ENCODE measurements at regions not wholly inside any gene's neighbourhood (a gene's known extent, or its start where the extent isn't known, plus 50 kb on each side); places are given as distances from the start of the nearest gene placed in this dataset.

- H3K36me3 Mint-ChIP-seq = no peaks in the 10 kb centered on the region
- no peaks in the 10 kb centered on the region for H3K4me1 Mint-ChIP-seq
- WGBS (ENCODE audit: insufficient coverage) = 73% methylated on average over 2 of the region's 2 CpGs
- intact Hi-C loops (cut with micrococcal nuclease) = no loop called here
- no peaks in the 10 kb centered on the region for H3K36me3 ChIP-seq (ENCODE audit: control insufficient read depth, insufficient read depth, low read length)
- TF ChIP-seq CTCF (IDR thresholded peaks at IDR 0.05) = no peak
- H3K27ac ChIP-seq (ENCODE audit: low read length) = no peak overlapping the region
- ATAC-seq = no peak
- H3K27ac Mint-ChIP-seq = no peak overlapping the region
- H3K4me3 Mint-ChIP-seq = no peak overlapping the region
- no peaks in the 10 kb centered on the region for H3K9me3 Mint-ChIP-seq
- no peaks in the 10 kb centered on the region for H3K4me1 ChIP-seq (ENCODE audit: control insufficient read depth, insufficient read depth, low read length)
- H3K9me3 ChIP-seq (ENCODE audit: control insufficient read depth, insufficient read depth, low read length) = no peaks in the 10 kb centered on the region
- H3K27me3 Mint-ChIP-seq (ENCODE audit: low read depth in 2 of 2) = peaks cover 34 to 50% of the 10 kb centered on the region in 2 donors
- no peak for DNase-seq
- H3K4me3 ChIP-seq (ENCODE audit: low read length) = no peak overlapping the region
- peaks cover 7% of the 10 kb centered on the region for H3K27me3 ChIP-seq (ENCODE audit: control insufficient read depth, insufficient read depth, low read length)
Observed at GRCh38 chr3:160616716-160617115, 51.3 kb upstream of the KPNA4 start.

- H3K4me1 Mint-ChIP-seq = no peaks in the 10 kb centered on the region
- Histone ChIP-seq H3K9me3 (ENCODE audit: control insufficient read depth, insufficient read depth, low read length) (no peaks in the 10 kb centered on the region), H3K27ac (ENCODE audit: low read length) (no peak overlapping the region), H3K4me3 (ENCODE audit: low read length) (no peak overlapping the region), H3K36me3 (ENCODE audit: control insufficient read depth, insufficient read depth, low read length) (no peaks in the 10 kb centered on the region), H3K27me3 (ENCODE audit: control insufficient read depth, insufficient read depth, low read length) (peaks cover 7% of the 10 kb centered on the region), H3K4me1 (ENCODE audit: control insufficient read depth, insufficient read depth, low read length) (no peaks in the 10 kb centered on the region)
- TF ChIP-seq CTCF (IDR thresholded peaks at IDR 0.05) = no peak
- H3K27me3 Mint-ChIP-seq (ENCODE audit: low read depth in 2 of 2) = peaks cover 31 to 50% of the 10 kb centered on the region in 2 donors
- H3K9me3 Mint-ChIP-seq = no peaks in the 10 kb centered on the region
- H3K4me3 Mint-ChIP-seq = no peak overlapping the region
- intact Hi-C loops (cut with micrococcal nuclease) = no loop called here
- no peak for DNase-seq
- no peaks in the 10 kb centered on the region for H3K36me3 Mint-ChIP-seq
- no peak for ATAC-seq
- no peak overlapping the region for H3K27ac Mint-ChIP-seq
Observed at GRCh38 chr3:160616311-160616710, 50.9 kb upstream of the KPNA4 start.
